ENCODE measurements at regions not wholly inside any gene's neighbourhood (a gene's known extent, or its start where the extent isn't known, plus 50 kb on each side); places are given as distances from the start of the nearest gene placed in this dataset.

- no peak for TF ChIP-seq CTCF (IDR thresholded peaks at IDR 0.05; ENCODE audit: borderline replicate concordance, control extremely low read depth, extremely low read depth, insufficient read depth, missing control alignments)
- DNase-seq (ENCODE audit: low spot score) = no peak
- in situ Hi-C loops (cut with MboI; ENCODE audit: low sequenced_read_pairs, unreplicated experiment) = no loop called here
Observed at GRCh38 chr14:31947076-31947475, 130.0 kb upstream of the ARHGAP5 start.

DNA sequence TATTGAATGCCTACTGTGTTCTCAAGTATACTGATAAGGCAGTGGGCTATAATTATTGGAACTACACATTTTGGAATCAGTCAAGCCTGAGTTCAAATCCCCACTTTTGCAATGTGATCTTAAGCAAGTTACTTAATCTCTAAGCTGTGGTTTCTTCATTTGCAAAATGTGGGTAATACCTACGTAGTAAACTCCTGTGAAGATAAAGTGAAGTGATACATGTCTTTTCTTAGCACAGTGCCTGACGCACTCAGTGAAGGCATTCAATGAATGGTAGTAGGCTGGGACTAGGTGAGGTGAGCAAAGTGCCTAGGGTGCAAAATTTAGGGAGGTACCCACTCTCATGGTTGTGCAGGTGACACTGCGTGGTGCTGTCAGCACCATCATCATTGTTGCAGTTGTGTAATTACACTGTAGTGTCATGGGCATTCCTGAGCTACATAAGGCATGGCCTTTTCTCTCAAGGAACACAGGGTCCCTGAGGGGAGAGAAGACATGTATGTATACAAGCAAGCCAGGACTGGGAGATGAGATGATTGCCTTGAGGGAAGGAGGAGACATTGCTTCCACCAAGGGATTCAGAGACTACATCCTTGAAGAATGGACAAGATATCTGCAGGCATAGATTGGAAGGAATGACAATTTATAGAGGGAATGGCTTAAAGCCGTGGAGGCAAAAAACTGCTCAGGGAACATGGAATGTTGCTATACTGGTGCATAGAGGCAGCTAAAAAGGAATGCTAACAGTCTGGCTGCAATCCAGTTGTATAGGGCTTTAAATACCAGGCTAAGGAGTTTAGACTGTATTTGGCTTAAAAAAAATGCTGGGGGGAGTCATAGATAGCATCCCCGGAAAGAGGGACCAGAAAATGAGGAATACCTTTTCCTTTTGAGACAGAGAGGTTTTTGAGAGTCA, 129.2 kb upstream of the ARHGAP5 start:
- TF ChIP-seq CTCF (IDR thresholded peaks at IDR 0.05; ENCODE audit: borderline replicate concordance, control extremely low read depth, extremely low read depth, insufficient read depth, missing control alignments) = no peak
- in situ Hi-C loops (cut with MboI; ENCODE audit: low sequenced_read_pairs, unreplicated experiment) = no loop called here
- DNase-seq (ENCODE audit: low spot score) = no peak

DNA sequence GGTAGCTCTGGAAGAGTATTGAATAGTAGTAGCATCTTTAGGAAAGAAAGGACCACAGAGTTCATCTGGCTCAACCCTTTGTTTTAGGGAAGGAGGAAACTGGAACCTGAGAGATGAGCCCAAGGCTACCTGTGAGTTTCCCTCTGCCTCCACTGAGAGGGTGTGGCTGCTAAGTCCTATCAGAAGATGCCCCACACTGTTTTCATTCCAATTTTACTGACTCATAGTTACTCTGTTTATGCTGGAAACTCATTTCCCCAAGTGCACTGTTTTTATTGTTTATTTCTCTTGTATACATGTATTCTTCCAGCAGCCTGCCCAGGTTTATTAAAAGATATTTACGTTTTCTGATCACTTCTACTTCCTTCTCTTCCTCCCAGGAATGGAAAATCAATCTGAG, 127.4 kb upstream of the ARHGAP5 start:
- in situ Hi-C loops (cut with MboI; ENCODE audit: low sequenced_read_pairs, unreplicated experiment) = no loop called here
- DNase-seq (ENCODE audit: low spot score) = no peak
- TF ChIP-seq CTCF (IDR thresholded peaks at IDR 0.05; ENCODE audit: borderline replicate concordance, control extremely low read depth, extremely low read depth, insufficient read depth, missing control alignments) = no peak

DNA sequence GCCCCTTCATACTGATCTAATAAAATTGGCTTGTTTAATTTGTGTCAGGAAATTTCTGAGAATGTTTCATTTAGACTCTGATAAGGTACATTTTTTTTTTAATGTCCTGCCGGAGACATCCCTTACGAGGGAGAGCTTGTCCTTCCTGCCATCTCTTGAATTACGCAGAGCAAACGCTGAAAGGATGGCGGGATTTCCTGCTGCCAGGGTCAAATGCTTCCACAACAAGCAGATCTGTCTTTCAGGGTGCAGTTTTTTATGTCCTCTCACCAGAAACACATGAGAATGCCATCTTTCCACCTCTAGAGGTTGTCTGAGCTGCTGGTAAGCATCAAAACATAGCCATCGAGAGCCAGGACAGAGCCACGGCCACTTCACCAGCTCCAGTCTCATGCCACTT, 126.8 kb upstream of the ARHGAP5 start:
- in situ Hi-C loops (cut with MboI; ENCODE audit: low sequenced_read_pairs, unreplicated experiment) = no loop called here
- no peak for TF ChIP-seq CTCF (IDR thresholded peaks at IDR 0.05; ENCODE audit: borderline replicate concordance, control extremely low read depth, extremely low read depth, insufficient read depth, missing control alignments)
- no peak for DNase-seq (ENCODE audit: low spot score)

GRCh38 chr14:31950764-31951637, 126.1 kb upstream of the ARHGAP5 start:
- in situ Hi-C loops (cut with MboI; ENCODE audit: low sequenced_read_pairs, unreplicated experiment) = no loop called here
- no peak for DNase-seq (ENCODE audit: low spot score)
- no peak for TF ChIP-seq CTCF (IDR thresholded peaks at IDR 0.05; ENCODE audit: borderline replicate concordance, control extremely low read depth, extremely low read depth, insufficient read depth, missing control alignments)

GRCh38 chr14:31951638-31951964, 125.5 kb upstream of the ARHGAP5 start:
- no peak for TF ChIP-seq CTCF (IDR thresholded peaks at IDR 0.05; ENCODE audit: borderline replicate concordance, control extremely low read depth, extremely low read depth, insufficient read depth, missing control alignments)
- DNase-seq (ENCODE audit: low spot score) = no peak
- in situ Hi-C loops (cut with MboI; ENCODE audit: low sequenced_read_pairs, unreplicated experiment) = no loop called here
